HL-60 (cell line): ENCODE measurements at regions not wholly inside any gene's neighbourhood (a gene's known extent, or its start where the extent isn't known, plus 50 kb on each side); places are given as distances from the start of the nearest gene placed in this dataset.

Source experiments
- DNase-seq, 2 experiments: peaks; one replicate each; pipeline ENCODE4 v3.0.0-alpha.2; 2010 to 2020; ENCODE audit warnings: low read depth in 1 of 2, low spot score in 1 of 2
- H3K27ac ChIP-seq: fragments of 250-450 bp; sonication (Bioruptor Pico); replicated peaks from 2 replicates; pipeline ENCODE4 v1.5.1; 2020; ENCODE audit warnings: mild to moderate bottlenecking, moderate library complexity
- H3K27me3 ChIP-seq: fragments of 250-450 bp; sonication (Bioruptor Pico); 2 replicates; pipeline ENCODE4 v1.5.1; 2021; ENCODE audit warnings: mild to moderate bottlenecking, moderate library complexity; ENCODE audit not compliant: insufficient read depth, poor library complexity, severe bottlenecking
- H3K4me3 ChIP-seq: replicated peaks from 2 replicates; pipeline ENCODE4 v1.5.1; 2011; ENCODE audit warnings: mild to moderate bottlenecking, control low read depth, low read length; ENCODE audit not compliant: insufficient read depth
- CTCF ChIP-seq: IDR thresholded peaks from one replicate; pipeline ENCODE4 v1.5.1; 2011; ENCODE audit warnings: low read length, control low read depth, inconsistent platforms; ENCODE audit not compliant: insufficient read depth
- GABPA ChIP-seq: IDR thresholded peaks from 2 replicates; pipeline ENCODE4 v1.6.1; 2012; ENCODE audit warnings: low read depth
- POLR2AphosphoS5 ChIP-seq: IDR thresholded peaks from 2 replicates; pipeline ENCODE4 v1.6.1; 2012; ENCODE audit warnings: low read depth
- SPI1 ChIP-seq: IDR thresholded peaks from 2 replicates; pipeline ENCODE4 v1.6.1; 2012; ENCODE audit warnings: low read depth, mild to moderate bottlenecking, borderline replicate concordance
- TF ChIP-seq, protein P1 (sequence below): IDR thresholded peaks from 2 replicates; pipeline ENCODE4 v1.6.1; 2012; ENCODE audit warnings: low read depth; ENCODE audit not compliant: insufficient replicate concordance

GRCh38 chr18:24585996-24586566, 125.6 kb downstream of the HRH4 start:
- no peak overlapping the region for H3K4me3 ChIP-seq
- TF ChIP-seq, protein P1, sequence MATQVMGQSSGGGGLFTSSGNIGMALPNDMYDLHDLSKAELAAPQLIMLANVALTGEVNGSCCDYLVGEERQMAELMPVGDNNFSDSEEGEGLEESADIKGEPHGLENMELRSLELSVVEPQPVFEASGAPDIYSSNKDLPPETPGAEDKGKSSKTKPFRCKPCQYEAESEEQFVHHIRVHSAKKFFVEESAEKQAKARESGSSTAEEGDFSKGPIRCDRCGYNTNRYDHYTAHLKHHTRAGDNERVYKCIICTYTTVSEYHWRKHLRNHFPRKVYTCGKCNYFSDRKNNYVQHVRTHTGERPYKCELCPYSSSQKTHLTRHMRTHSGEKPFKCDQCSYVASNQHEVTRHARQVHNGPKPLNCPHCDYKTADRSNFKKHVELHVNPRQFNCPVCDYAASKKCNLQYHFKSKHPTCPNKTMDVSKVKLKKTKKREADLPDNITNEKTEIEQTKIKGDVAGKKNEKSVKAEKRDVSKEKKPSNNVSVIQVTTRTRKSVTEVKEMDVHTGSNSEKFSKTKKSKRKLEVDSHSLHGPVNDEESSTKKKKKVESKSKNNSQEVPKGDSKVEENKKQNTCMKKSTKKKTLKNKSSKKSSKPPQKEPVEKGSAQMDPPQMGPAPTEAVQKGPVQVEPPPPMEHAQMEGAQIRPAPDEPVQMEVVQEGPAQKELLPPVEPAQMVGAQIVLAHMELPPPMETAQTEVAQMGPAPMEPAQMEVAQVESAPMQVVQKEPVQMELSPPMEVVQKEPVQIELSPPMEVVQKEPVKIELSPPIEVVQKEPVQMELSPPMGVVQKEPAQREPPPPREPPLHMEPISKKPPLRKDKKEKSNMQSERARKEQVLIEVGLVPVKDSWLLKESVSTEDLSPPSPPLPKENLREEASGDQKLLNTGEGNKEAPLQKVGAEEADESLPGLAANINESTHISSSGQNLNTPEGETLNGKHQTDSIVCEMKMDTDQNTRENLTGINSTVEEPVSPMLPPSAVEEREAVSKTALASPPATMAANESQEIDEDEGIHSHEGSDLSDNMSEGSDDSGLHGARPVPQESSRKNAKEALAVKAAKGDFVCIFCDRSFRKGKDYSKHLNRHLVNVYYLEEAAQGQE = no peak
- no peak for TF ChIP-seq POLR2AphosphoS5
- TF ChIP-seq SPI1 = no peak
- TF ChIP-seq CTCF = no peak
- TF ChIP-seq GABPA = no peak
- H3K27me3 ChIP-seq = peaks cover 8% of the 10 kb centered on the region
- no peak overlapping the region for H3K27ac ChIP-seq
- no peak for DNase-seq

- Histone ChIP-seq H3K27ac (no peak overlapping the region), H3K27me3 (peaks cover 8% of the 10 kb centered on the region)
- DNase-seq = no peak
These were observed 126.4 kb downstream of the HRH4 start for GRCh38 chr18:24586662-24587360.

GRCh38 chr18:24588440-24588839, 128.0 kb downstream of the HRH4 start:
- Histone ChIP-seq H3K27ac (no peak overlapping the region), H3K27me3 (peaks cover 8% of the 10 kb centered on the region), H3K4me3 (no peak overlapping the region)
- DNase-seq = no peak
- TF ChIP-seq SPI1 (no peak), GABPA (no peak), CTCF (no peak), POLR2AphosphoS5 (no peak)
- TF ChIP-seq, protein P1 = no peak

More at GRCh38 chr18:24586662-24587360, 126.4 kb downstream of the HRH4 start:
- H3K4me3 ChIP-seq = no peak overlapping the region
- TF ChIP-seq GABPA (no peak), CTCF (no peak), SPI1 (no peak), POLR2AphosphoS5 (no peak)
- TF ChIP-seq, protein P1 = no peak
